ENCODE measurements at regions not wholly inside any gene's neighbourhood (a gene's known extent, or its start where the extent isn't known, plus 50 kb on each side); places are given as distances from the start of the nearest gene placed in this dataset.

GRCh38 chr2:14905571-14905970 lies 273.1 kb downstream of the LRATD1 start:
- Histone ChIP-seq H3K27ac (ENCODE audit: low read length) (no peak overlapping the region), H3K9ac (ENCODE audit: low read length in 2 of 2) (no peak overlapping the region), H3K4me1 (ENCODE audit: control insufficient read depth, insufficient read depth, low read length) (no peaks in the 10 kb centered on the region), H3K4me3 (ENCODE audit: low read length in 2 of 2) (no peak overlapping the region), H3K36me3 (ENCODE audit: control insufficient read depth in 2 of 2, insufficient read depth in 2 of 2, low read length in 2 of 2) (no peaks in the 10 kb centered on the region), H3K27me3 (ENCODE audit: control insufficient read depth in 1 of 2, insufficient read depth in 2 of 2, low read length in 2 of 2) (no peaks in the 10 kb centered on the region), H3K9me3 (ENCODE audit: control insufficient read depth in 2 of 2, low read length in 2 of 2) (no peaks in the 10 kb centered on the region)

GRCh38 chr2:14907014-14907612 lies 274.6 kb downstream of the LRATD1 start:
- H3K27ac ChIP-seq (ENCODE audit: low read length): no peak overlapping the region

DNA sequence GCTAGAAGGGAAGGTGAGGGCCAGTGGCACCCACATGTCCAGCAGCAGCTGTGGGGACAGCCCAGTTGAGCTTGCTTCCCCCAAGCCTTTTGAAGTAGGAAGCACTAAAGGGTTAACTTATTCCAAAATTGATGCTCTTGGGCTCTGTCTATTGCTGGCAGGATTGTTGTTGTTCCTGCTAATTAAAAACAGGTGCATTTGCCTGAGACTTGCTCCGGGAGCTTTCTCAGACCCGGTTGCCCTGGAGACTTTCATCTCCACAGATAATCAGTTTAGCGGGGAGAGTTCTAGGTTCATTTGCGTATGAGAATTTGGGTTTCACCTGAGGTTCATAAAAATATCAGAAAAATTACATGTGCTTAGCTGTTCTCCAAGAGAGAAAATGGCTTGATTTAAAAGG lies 277.3 kb downstream of the LRATD1 start:
- no peak overlapping the region for H3K27ac ChIP-seq (ENCODE audit: low read length)
- H3K27me3 ChIP-seq (ENCODE audit: control insufficient read depth in 1 of 2, insufficient read depth in 2 of 2, low read length in 2 of 2): no peaks in the 10 kb centered on the region
- H3K4me1 ChIP-seq (ENCODE audit: control insufficient read depth, insufficient read depth, low read length): no peaks in the 10 kb centered on the region
- no peaks in the 10 kb centered on the region for H3K36me3 ChIP-seq (ENCODE audit: control insufficient read depth in 2 of 2, insufficient read depth in 2 of 2, low read length in 2 of 2)
- peaks cover 0 to 1% of the 10 kb centered on the region in 2 donors for H3K9me3 ChIP-seq (ENCODE audit: control insufficient read depth in 2 of 2, low read length in 2 of 2)
- no peak overlapping the region for H3K4me3 ChIP-seq (ENCODE audit: low read length in 2 of 2)
- no peak overlapping the region for H3K9ac ChIP-seq (ENCODE audit: low read length in 2 of 2)

More at GRCh38 chr2:14907014-14907612, 274.6 kb downstream of the LRATD1 start:
- Histone ChIP-seq H3K4me3 (ENCODE audit: low read length in 2 of 2) (no peak overlapping the region), H3K36me3 (ENCODE audit: control insufficient read depth in 2 of 2, insufficient read depth in 2 of 2, low read length in 2 of 2) (no peaks in the 10 kb centered on the region), H3K9me3 (ENCODE audit: control insufficient read depth in 2 of 2, low read length in 2 of 2) (no peaks in the 10 kb centered on the region), H3K27me3 (ENCODE audit: control insufficient read depth in 1 of 2, insufficient read depth in 2 of 2, low read length in 2 of 2) (no peaks in the 10 kb centered on the region), H3K4me1 (ENCODE audit: control insufficient read depth, insufficient read depth, low read length) (no peaks in the 10 kb centered on the region), H3K9ac (ENCODE audit: low read length in 2 of 2) (no peak overlapping the region)

- Histone ChIP-seq H3K9ac (ENCODE audit: low read length in 2 of 2) (no peak overlapping the region), H3K4me1 (ENCODE audit: control insufficient read depth, insufficient read depth, low read length) (no peaks in the 10 kb centered on the region), H3K9me3 (ENCODE audit: control insufficient read depth in 2 of 2, low read length in 2 of 2) (peaks cover 0 to 4% of the 10 kb centered on the region in 2 donors), H3K27ac (ENCODE audit: low read length) (no peak overlapping the region), H3K4me3 (ENCODE audit: low read length in 2 of 2) (no peak overlapping the region), H3K27me3 (ENCODE audit: control insufficient read depth in 1 of 2, insufficient read depth in 2 of 2, low read length in 2 of 2) (no peaks in the 10 kb centered on the region), H3K36me3 (ENCODE audit: control insufficient read depth in 2 of 2, insufficient read depth in 2 of 2, low read length in 2 of 2) (no peaks in the 10 kb centered on the region)
Observed at GRCh38 chr2:14910654-14911053, 278.1 kb downstream of the LRATD1 start.

- H3K27ac ChIP-seq (ENCODE audit: low read length): no peak overlapping the region
- no peak overlapping the region for H3K9ac ChIP-seq (ENCODE audit: low read length in 2 of 2)
- H3K36me3 ChIP-seq (ENCODE audit: control insufficient read depth in 2 of 2, insufficient read depth in 2 of 2, low read length in 2 of 2): no peaks in the 10 kb centered on the region
- peaks cover 0 to 4% of the 10 kb centered on the region in 2 donors for H3K9me3 ChIP-seq (ENCODE audit: control insufficient read depth in 2 of 2, low read length in 2 of 2)
- no peaks in the 10 kb centered on the region for H3K27me3 ChIP-seq (ENCODE audit: control insufficient read depth in 1 of 2, insufficient read depth in 2 of 2, low read length in 2 of 2)
- H3K4me1 ChIP-seq (ENCODE audit: control insufficient read depth, insufficient read depth, low read length): no peaks in the 10 kb centered on the region
- no peak overlapping the region for H3K4me3 ChIP-seq (ENCODE audit: low read length in 2 of 2)
Observed at GRCh38 chr2:14915983-14916382, 283.5 kb downstream of the LRATD1 start.

- Histone ChIP-seq H3K27ac (ENCODE audit: low read length) (no peak overlapping the region), H3K9ac (ENCODE audit: low read length in 2 of 2) (no peak overlapping the region), H3K4me1 (ENCODE audit: control insufficient read depth, insufficient read depth, low read length) (no peaks in the 10 kb centered on the region), H3K9me3 (ENCODE audit: control insufficient read depth in 2 of 2, low read length in 2 of 2) (peaks cover 0 to 4% of the 10 kb centered on the region in 2 donors), H3K36me3 (ENCODE audit: control insufficient read depth in 2 of 2, insufficient read depth in 2 of 2, low read length in 2 of 2) (no peaks in the 10 kb centered on the region), H3K27me3 (ENCODE audit: control insufficient read depth in 1 of 2, insufficient read depth in 2 of 2, low read length in 2 of 2) (no peaks in the 10 kb centered on the region), H3K4me3 (ENCODE audit: low read length in 2 of 2) (no peak overlapping the region)
Observed at GRCh38 chr2:14923820-14924580, 291.5 kb downstream of the LRATD1 start.

DNA sequence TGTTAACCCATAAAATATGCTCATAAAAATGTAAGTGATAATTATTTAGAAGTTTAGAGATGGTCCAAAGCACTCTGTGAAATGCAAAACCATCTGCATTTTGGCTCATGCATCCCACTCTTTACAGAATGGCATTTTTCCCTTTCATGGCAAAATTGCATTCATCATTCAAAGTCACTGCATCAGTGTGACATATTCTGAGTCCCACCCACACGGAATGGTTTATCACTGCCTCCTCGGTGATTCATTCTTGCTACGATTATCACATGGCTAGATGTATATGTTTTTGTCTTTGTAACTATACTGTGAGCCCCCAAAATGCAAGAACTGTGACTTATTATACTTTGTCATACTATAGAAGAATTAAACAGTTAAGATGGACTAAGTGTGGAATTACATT lies 293.0 kb downstream of the LRATD1 start:
- H3K27ac ChIP-seq (ENCODE audit: low read length): no peak overlapping the region
- H3K4me3 ChIP-seq (ENCODE audit: low read length in 2 of 2): no peak overlapping the region
- peaks cover 0 to 4% of the 10 kb centered on the region in 2 donors for H3K9me3 ChIP-seq (ENCODE audit: control insufficient read depth in 2 of 2, low read length in 2 of 2)
- no peak overlapping the region for H3K9ac ChIP-seq (ENCODE audit: low read length in 2 of 2)
- H3K4me1 ChIP-seq (ENCODE audit: control insufficient read depth, insufficient read depth, low read length): no peaks in the 10 kb centered on the region
- no peaks in the 10 kb centered on the region for H3K36me3 ChIP-seq (ENCODE audit: control insufficient read depth in 2 of 2, insufficient read depth in 2 of 2, low read length in 2 of 2)
- no peaks in the 10 kb centered on the region for H3K27me3 ChIP-seq (ENCODE audit: control insufficient read depth in 1 of 2, insufficient read depth in 2 of 2, low read length in 2 of 2)

DNA sequence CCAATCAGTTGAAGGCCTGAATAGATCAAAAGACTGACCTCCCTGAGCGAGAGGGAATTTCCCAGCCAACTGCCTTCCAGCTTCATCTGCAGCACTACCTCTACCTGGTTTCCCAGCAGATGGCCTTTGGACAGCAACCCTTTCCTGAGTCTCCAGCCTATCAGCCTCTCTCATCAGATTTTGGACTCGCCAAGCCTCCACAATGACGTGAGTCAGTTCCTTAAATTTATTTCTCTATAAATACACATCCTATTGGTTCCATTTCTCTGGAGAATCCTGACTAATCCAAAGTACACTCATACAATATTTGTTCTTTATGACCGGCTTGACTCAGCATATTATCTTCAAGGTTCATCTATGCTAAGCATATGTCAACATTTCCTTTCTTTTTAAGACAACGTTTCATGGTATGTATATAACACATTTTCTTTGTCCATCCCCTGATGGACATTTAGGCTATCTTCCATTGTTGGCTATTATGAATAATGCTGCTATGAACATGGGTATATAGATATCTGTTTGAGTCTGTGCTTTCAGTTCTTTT lies 294.6 kb downstream of the LRATD1 start:
- Histone ChIP-seq H3K4me1 (ENCODE audit: control insufficient read depth, insufficient read depth, low read length) (no peaks in the 10 kb centered on the region), H3K9ac (ENCODE audit: low read length in 2 of 2) (no peak overlapping the region), H3K9me3 (ENCODE audit: control insufficient read depth in 2 of 2, low read length in 2 of 2) (peaks cover 0 to 3% of the 10 kb centered on the region in 2 donors), H3K27me3 (ENCODE audit: control insufficient read depth in 1 of 2, insufficient read depth in 2 of 2, low read length in 2 of 2) (no peaks in the 10 kb centered on the region), H3K36me3 (ENCODE audit: control insufficient read depth in 2 of 2, insufficient read depth in 2 of 2, low read length in 2 of 2) (no peaks in the 10 kb centered on the region), H3K4me3 (ENCODE audit: low read length in 2 of 2) (no peak overlapping the region), H3K27ac (ENCODE audit: low read length) (no peak overlapping the region)

- H3K4me3 ChIP-seq (ENCODE audit: low read length in 2 of 2): no peak overlapping the region
- H3K9ac ChIP-seq (ENCODE audit: low read length in 2 of 2): no peak overlapping the region
- no peaks in the 10 kb centered on the region for H3K4me1 ChIP-seq (ENCODE audit: control insufficient read depth, insufficient read depth, low read length)
- no peaks in the 10 kb centered on the region for H3K9me3 ChIP-seq (ENCODE audit: control insufficient read depth in 2 of 2, low read length in 2 of 2)
- no peak overlapping the region for H3K27ac ChIP-seq (ENCODE audit: low read length)
- no peaks in the 10 kb centered on the region for H3K36me3 ChIP-seq (ENCODE audit: control insufficient read depth in 2 of 2, insufficient read depth in 2 of 2, low read length in 2 of 2)
- H3K27me3 ChIP-seq (ENCODE audit: control insufficient read depth in 1 of 2, insufficient read depth in 2 of 2, low read length in 2 of 2): no peaks in the 10 kb centered on the region
Observed at GRCh38 chr2:14928056-14928455, 295.5 kb downstream of the LRATD1 start.

- H3K27ac ChIP-seq (ENCODE audit: low read length): no peak overlapping the region
- H3K4me1 ChIP-seq (ENCODE audit: control insufficient read depth, insufficient read depth, low read length): no peaks in the 10 kb centered on the region
- no peaks in the 10 kb centered on the region for H3K36me3 ChIP-seq (ENCODE audit: control insufficient read depth in 2 of 2, insufficient read depth in 2 of 2, low read length in 2 of 2)
- no peak overlapping the region for H3K4me3 ChIP-seq (ENCODE audit: low read length in 2 of 2)
- no peak overlapping the region for H3K9ac ChIP-seq (ENCODE audit: low read length in 2 of 2)
- H3K27me3 ChIP-seq (ENCODE audit: control insufficient read depth in 1 of 2, insufficient read depth in 2 of 2, low read length in 2 of 2): no peaks in the 10 kb centered on the region
- no peaks in the 10 kb centered on the region for H3K9me3 ChIP-seq (ENCODE audit: control insufficient read depth in 2 of 2, low read length in 2 of 2)
Observed at GRCh38 chr2:14930441-14930840, 297.9 kb downstream of the LRATD1 start.

- Histone ChIP-seq H3K36me3 (ENCODE audit: control insufficient read depth in 2 of 2, insufficient read depth in 2 of 2, low read length in 2 of 2) (no peaks in the 10 kb centered on the region), H3K9me3 (ENCODE audit: control insufficient read depth in 2 of 2, low read length in 2 of 2) (no peaks in the 10 kb centered on the region), H3K4me1 (ENCODE audit: control insufficient read depth, insufficient read depth, low read length) (no peaks in the 10 kb centered on the region), H3K9ac (ENCODE audit: low read length in 2 of 2) (no peak overlapping the region), H3K4me3 (ENCODE audit: low read length in 2 of 2) (no peak overlapping the region), H3K27ac (ENCODE audit: low read length) (no peak overlapping the region), H3K27me3 (ENCODE audit: control insufficient read depth in 1 of 2, insufficient read depth in 2 of 2, low read length in 2 of 2) (no peaks in the 10 kb centered on the region)
Observed at GRCh38 chr2:14932285-14932684, 299.8 kb downstream of the LRATD1 start.
